ENCODE measurements at regions not wholly inside any gene's neighbourhood (a gene's known extent, or its start where the extent isn't known, plus 50 kb on each side); places are given as distances from the start of the nearest gene placed in this dataset.

- Mint-ChIP-seq H3K4me1 (ENCODE audit: low read depth, unreplicated experiment) (no peaks in the 10 kb centered on the region), H3K27ac (ENCODE audit: unreplicated experiment) (no peak overlapping the region), H3K4me3 (ENCODE audit: unreplicated experiment) (no peak overlapping the region), H3K36me3 (ENCODE audit: unreplicated experiment) (no peaks in the 10 kb centered on the region), H3K27me3 (ENCODE audit: unreplicated experiment) (no peaks in the 10 kb centered on the region), H3K9me3 (ENCODE audit: unreplicated experiment) (no peaks in the 10 kb centered on the region)
- no peak for TF ChIP-seq CTCF (IDR thresholded peaks at IDR 0.05; ENCODE audit: partially characterized antibody, unreplicated experiment)
- no peak for DNase-seq
These were observed 517.5 kb downstream of the AGTPBP1 start for GRCh38 chr9:85224301-85224700.

GRCh38 chr9:85223506-85224125 is 518.1 kb downstream of the AGTPBP1 start:
- Mint-ChIP-seq H3K4me1 (ENCODE audit: low read depth, unreplicated experiment) (no peaks in the 10 kb centered on the region), H3K4me3 (ENCODE audit: unreplicated experiment) (no peak overlapping the region), H3K36me3 (ENCODE audit: unreplicated experiment) (no peaks in the 10 kb centered on the region), H3K27me3 (ENCODE audit: unreplicated experiment) (no peaks in the 10 kb centered on the region), H3K27ac (ENCODE audit: unreplicated experiment) (no peak overlapping the region), H3K9me3 (ENCODE audit: unreplicated experiment) (no peaks in the 10 kb centered on the region)
- DNase-seq, result no peak
- TF ChIP-seq CTCF (IDR thresholded peaks at IDR 0.05; ENCODE audit: partially characterized antibody, unreplicated experiment), result no peak

- no peaks in the 10 kb centered on the region for H3K36me3 Mint-ChIP-seq (ENCODE audit: unreplicated experiment)
- H3K4me3 Mint-ChIP-seq (ENCODE audit: unreplicated experiment), result no peak overlapping the region
- no peak overlapping the region for H3K27ac Mint-ChIP-seq (ENCODE audit: unreplicated experiment)
- DNase-seq, result no peak
- no peaks in the 10 kb centered on the region for H3K27me3 Mint-ChIP-seq (ENCODE audit: unreplicated experiment)
- peaks cover 6% of the 10 kb centered on the region for H3K4me1 Mint-ChIP-seq (ENCODE audit: low read depth, unreplicated experiment)
- TF ChIP-seq CTCF (IDR thresholded peaks at IDR 0.05; ENCODE audit: partially characterized antibody, unreplicated experiment), result no peak
- H3K9me3 Mint-ChIP-seq (ENCODE audit: unreplicated experiment), result peaks cover 3% of the 10 kb centered on the region
These were observed 525.2 kb downstream of the AGTPBP1 start for GRCh38 chr9:85216601-85217000.

- Mint-ChIP-seq H3K27ac (ENCODE audit: unreplicated experiment) (no peak overlapping the region), H3K9me3 (ENCODE audit: unreplicated experiment) (peaks cover 3% of the 10 kb centered on the region), H3K36me3 (ENCODE audit: unreplicated experiment) (no peaks in the 10 kb centered on the region), H3K27me3 (ENCODE audit: unreplicated experiment) (no peaks in the 10 kb centered on the region), H3K4me1 (ENCODE audit: low read depth, unreplicated experiment) (peaks cover 6% of the 10 kb centered on the region), H3K4me3 (ENCODE audit: unreplicated experiment) (no peak overlapping the region)
- no peak for TF ChIP-seq CTCF (IDR thresholded peaks at IDR 0.05; ENCODE audit: partially characterized antibody, unreplicated experiment)
- DNase-seq, result no peak
These were observed 525.8 kb downstream of the AGTPBP1 start for GRCh38 chr9:85215961-85216360.

- TF ChIP-seq CTCF (IDR thresholded peaks at IDR 0.05; ENCODE audit: partially characterized antibody, unreplicated experiment), result no peak
- peaks cover 3% of the 10 kb centered on the region for H3K9me3 Mint-ChIP-seq (ENCODE audit: unreplicated experiment)
- H3K27ac Mint-ChIP-seq (ENCODE audit: unreplicated experiment), result no peak overlapping the region
- no peaks in the 10 kb centered on the region for H3K36me3 Mint-ChIP-seq (ENCODE audit: unreplicated experiment)
- H3K4me3 Mint-ChIP-seq (ENCODE audit: unreplicated experiment), result no peak overlapping the region
- DNase-seq, result no peak
- no peaks in the 10 kb centered on the region for H3K27me3 Mint-ChIP-seq (ENCODE audit: unreplicated experiment)
- peaks cover 6% of the 10 kb centered on the region for H3K4me1 Mint-ChIP-seq (ENCODE audit: low read depth, unreplicated experiment)
These were observed 526.3 kb downstream of the AGTPBP1 start for GRCh38 chr9:85215416-85215815.

All from glutamatergic neuron (in vitro differentiated cells).